CD14-positive monocyte (primary cell): ENCODE measurements at regions not wholly inside any gene's neighbourhood (a gene's known extent, or its start where the extent isn't known, plus 50 kb on each side); places are given as distances from the start of the nearest gene placed in this dataset.

Experiments used
- DNase-seq, 3 donors: peaks; one replicate each; pipeline ENCODE4 v3.0.0-alpha.2; 2011 to 2022
- H2AFZ ChIP-seq: 2 replicates; pipeline ENCODE4 v1.6.0; 2012; ENCODE audit warnings: mild to moderate bottlenecking, low read depth, low read length, inconsistent platforms; ENCODE audit not compliant: insufficient read depth, poor library complexity, severe bottlenecking
- H3K27ac ChIP-seq, 2 donors: 1 replicate in 1 of 2; 2 replicates in 1 of 2; pipeline ENCODE4 v1.5.1; 2012 to 2013; ENCODE audit warnings: low read length in 2 of 2, control low read depth in 1 of 2, inconsistent platforms in 1 of 2, low read depth in 1 of 2, mild to moderate bottlenecking in 1 of 2
- H3K27me3 ChIP-seq, 2 donors: one replicate each; pipeline versions ENCODE4 v1.6.0 to v1.6.1; 2011 to 2013; ENCODE audit warnings: low read length in 2 of 2; ENCODE audit not compliant: control insufficient read depth in 2 of 2, insufficient read depth in 2 of 2
- H3K36me3 ChIP-seq, 2 donors: replicated peaks in 1 of 2; 1 replicate in 1 of 2; 2 replicates in 1 of 2; pipeline versions ENCODE4 v1.5.1 to v1.6.1; 2012 to 2013; ENCODE audit warnings: low read length in 2 of 2, control low read depth in 1 of 2, inconsistent platforms in 1 of 2, mild to moderate bottlenecking in 1 of 2; ENCODE audit not compliant: insufficient read depth in 2 of 2, control insufficient read depth in 1 of 2
- H3K4me1 ChIP-seq, 2 donors: 1 replicate in 1 of 2; 2 replicates in 1 of 2; pipeline versions ENCODE4 v1.5.1 to v1.6.1; 2012 to 2013; ENCODE audit warnings: low read length in 2 of 2, control low read depth in 1 of 2, inconsistent platforms in 1 of 2, mild to moderate bottlenecking in 1 of 2, moderate library complexity in 1 of 2; ENCODE audit not compliant: insufficient read depth in 2 of 2, control insufficient read depth in 1 of 2
- H3K4me2 ChIP-seq: replicated peaks from 2 replicates; pipeline ENCODE3; 2012; ENCODE audit warnings: low read length, moderate library complexity, mild to moderate bottlenecking; ENCODE audit not compliant: poor library complexity, severe bottlenecking; ENCODE audit errors: extremely low read depth
- H3K4me3 ChIP-seq, 3 experiments: fragments of 200-600 bp in 1 of 3; sonication (generic) in 1 of 3; replicated peaks in 1 of 3; 1 replicate in 2 of 3; 2 replicates in 1 of 3; pipeline ENCODE4 v1.5.1; 2011 to 2013; ENCODE audit warnings: low read length in 3 of 3, mild to moderate bottlenecking in 3 of 3, control low read depth in 2 of 3, low read depth in 2 of 3, inconsistent platforms in 1 of 3, moderate library complexity in 1 of 3
- H3K79me2 ChIP-seq: 2 replicates; pipeline ENCODE4 v1.6.0; 2012; ENCODE audit warnings: mild to moderate bottlenecking, control low read depth, inconsistent platforms, low read length, moderate library complexity; ENCODE audit not compliant: insufficient read depth
- H3K9ac ChIP-seq: 2 replicates; pipeline ENCODE4 v1.6.0; 2017; ENCODE audit warnings: low read length, mild to moderate bottlenecking; ENCODE audit not compliant: insufficient read depth, poor library complexity, severe bottlenecking
- H3K9me3 ChIP-seq, 2 donors: replicated peaks in 1 of 2; 1 replicate in 1 of 2; 2 replicates in 1 of 2; pipeline versions ENCODE4 v1.5.1 to v1.6.1; 2012 to 2013; ENCODE audit warnings: low read length in 2 of 2, control low read depth in 1 of 2; ENCODE audit not compliant: control insufficient read depth in 1 of 2, insufficient read depth in 1 of 2
- H4K20me1 ChIP-seq: 2 replicates; pipeline ENCODE4 v1.6.0; 2012; ENCODE audit warnings: mild to moderate bottlenecking, low read length, control low read depth, moderate library complexity; ENCODE audit not compliant: insufficient read depth
- H3K27ac Mint-ChIP-seq, 7 donors: one replicate each; pipeline ENCODE4 v1.8.0; 2020; ENCODE audit warnings: mild to moderate bottlenecking in 7 of 7, mixed read lengths in 7 of 7, moderate library complexity in 6 of 7, inconsistent platforms in 2 of 7
- H3K27me3 Mint-ChIP-seq, 3 donors: one replicate each; pipeline ENCODE4 v1.8.0; 2021 to 2022; ENCODE audit warnings: low read depth in 3 of 3, mild to moderate bottlenecking in 3 of 3, mixed read lengths in 3 of 3, moderate library complexity in 3 of 3, inconsistent platforms in 1 of 3
- H3K36me3 Mint-ChIP-seq, 2 donors: one replicate each; pipeline ENCODE4 v1.8.0; 2020; ENCODE audit warnings: mixed read lengths in 2 of 2, inconsistent platforms in 1 of 2, mild to moderate bottlenecking in 1 of 2
- H3K4me1 Mint-ChIP-seq: one replicate; pipeline ENCODE4 v1.8.0; 2020; ENCODE audit warnings: mild to moderate bottlenecking, mixed read lengths
- H3K4me3 Mint-ChIP-seq, 2 donors: one replicate each; pipeline ENCODE4 v1.8.0; 2020; ENCODE audit warnings: mild to moderate bottlenecking in 2 of 2, mixed read lengths in 2 of 2, moderate library complexity in 1 of 2
- H3K9me3 Mint-ChIP-seq, 7 donors: one replicate each; pipeline ENCODE4 v1.8.0; 2020 to 2022; ENCODE audit warnings: mixed read lengths in 7 of 7, mild to moderate bottlenecking in 6 of 7, moderate library complexity in 6 of 7, inconsistent platforms in 2 of 7
- CTCF ChIP-seq: fragments of 200-600 bp; IDR thresholded peaks from one replicate; pipeline ENCODE4 v1.8.0; 2022; ENCODE audit warnings: antibody characterized with exemption, mild to moderate bottlenecking
- WGBS: methylation state at CpG from one replicate; pipeline ENCODE4 v1.1.5; 2013; ENCODE audit warnings: missing lambda C conversion rate; ENCODE audit not compliant: insufficient coverage; 5-methylcytosine and 5-hydroxymethylcytosine counted together
- intact Hi-C, 2 donors: fragments of 100-400 bp; cut with micrococcal nuclease; formaldehyde crosslinking; loops; one replicate each; pipeline versions ENCODE4 v1.15.0 to v1.15.1; 2023

GRCh38 chr15:87207990-87208580 lies 1048.5 kb downstream of the NTRK3 start:
- Mint-ChIP-seq H3K27me3 (no peaks in the 10 kb centered on the region), H3K27ac (no peak overlapping the region), H3K36me3 (no peaks in the 10 kb centered on the region), H3K4me1 (no peaks in the 10 kb centered on the region), H3K9me3 (peaks cover 0 to 11% (median 5%) of the 10 kb centered on the region in 7 donors), H3K4me3 (no peak overlapping the region)
- Histone ChIP-seq H3K79me2 (no peaks in the 10 kb centered on the region), H3K27me3 (no peaks in the 10 kb centered on the region), H3K9me3 (peaks cover 0 to 3% of the 10 kb centered on the region in 2 donors), H3K4me1 (no peaks in the 10 kb centered on the region), H4K20me1 (no peaks in the 10 kb centered on the region), H3K4me3 (no peak overlapping the region), H3K9ac (no peak overlapping the region), H3K4me2 (no peak overlapping the region), H3K36me3 (no peaks in the 10 kb centered on the region), H2AFZ (no peak overlapping the region), H3K27ac (no peak overlapping the region)
- no peak for TF ChIP-seq CTCF
- intact Hi-C loops: no loop called here
- no peak for DNase-seq

GRCh38 chr15:87207251-87207650 lies 1049.3 kb downstream of the NTRK3 start:
- no peaks in the 10 kb centered on the region for H4K20me1 ChIP-seq
- no peak overlapping the region for H3K4me3 ChIP-seq
- H2AFZ ChIP-seq: no peak overlapping the region
- H3K9me3 ChIP-seq: peaks cover 0 to 3% of the 10 kb centered on the region in 2 donors
- Mint-ChIP-seq H3K36me3 (no peaks in the 10 kb centered on the region), H3K4me3 (no peak overlapping the region), H3K4me1 (no peaks in the 10 kb centered on the region), H3K27me3 (no peaks in the 10 kb centered on the region), H3K9me3 (peaks cover 0 to 11% (median 5%) of the 10 kb centered on the region in 7 donors), H3K27ac (no peak overlapping the region)
- no peaks in the 10 kb centered on the region for H3K36me3 ChIP-seq
- no peak for TF ChIP-seq CTCF
- no CpG with 5 or more reads among the region's 2 CpGs for WGBS
- intact Hi-C loops: no loop called here
- H3K9ac ChIP-seq: no peak overlapping the region
- H3K79me2 ChIP-seq: no peaks in the 10 kb centered on the region
- no peak for DNase-seq
- H3K27me3 ChIP-seq: no peaks in the 10 kb centered on the region
- H3K4me1 ChIP-seq: no peaks in the 10 kb centered on the region
- H3K4me2 ChIP-seq: no peak overlapping the region
- H3K27ac ChIP-seq: no peak overlapping the region
